Vagina (tissue), 2 donors: ENCODE measurements at regions not wholly inside any gene's neighbourhood (a gene's known extent, or its start where the extent isn't known, plus 50 kb on each side); places are given as distances from the start of the nearest gene placed in this dataset.

ENCODE experiments used
- CTCF ChIP-seq, 3 experiments: fragments of 450-650 bp in 2 of 3; fragments of 200-600 bp in 1 of 3; sonication (generic) in 1 of 3; IDR thresholded peaks; one replicate each; pipeline ENCODE4 v1.5.1; 2017 to 2019; ENCODE audit warnings: antibody characterized with exemption in 3 of 3, mild to moderate bottlenecking in 2 of 3, moderate library complexity in 2 of 3
- POLR2A ChIP-seq, 2 donors: fragments of 450-650 bp; IDR thresholded peaks; one replicate each; pipeline ENCODE4 v1.6.1; 2017; ENCODE audit warnings: antibody characterized with exemption in 2 of 2, mild to moderate bottlenecking in 2 of 2, moderate library complexity in 2 of 2
- POLR2AphosphoS5 ChIP-seq, 2 donors: sonication (generic); formaldehyde crosslinking; IDR thresholded peaks; one replicate each; pipeline ENCODE4 v1.9.0; 2017; ENCODE audit warnings: antibody characterized with exemption in 2 of 2, mild to moderate bottlenecking in 2 of 2, low read depth in 1 of 2; ENCODE audit not compliant: insufficient read depth in 1 of 2

- TF ChIP-seq POLR2AphosphoS5 (IDR thresholded peaks at IDR 0.05; ENCODE audit: insufficient read depth in 1 of 2, low read depth in 1 of 2) (no peak), CTCF (IDR thresholded peaks at IDR 0.05) (no peak), POLR2A (IDR thresholded peaks at IDR 0.05) (no peak)
These were observed 335.3 kb downstream of the CTTN start for GRCh38 chr11:70733327-70734325.
